Inflammatory macrophage (primary cell): ENCODE measurements at regions not wholly inside any gene's neighbourhood (a gene's known extent, or its start where the extent isn't known, plus 50 kb on each side); places are given as distances from the start of the nearest gene placed in this dataset.

Source experiments
- DNase-seq, 2 donors: peaks; one replicate each; pipeline ENCODE4 v3.0.0-alpha.2; 2020 to 2022

DNA sequence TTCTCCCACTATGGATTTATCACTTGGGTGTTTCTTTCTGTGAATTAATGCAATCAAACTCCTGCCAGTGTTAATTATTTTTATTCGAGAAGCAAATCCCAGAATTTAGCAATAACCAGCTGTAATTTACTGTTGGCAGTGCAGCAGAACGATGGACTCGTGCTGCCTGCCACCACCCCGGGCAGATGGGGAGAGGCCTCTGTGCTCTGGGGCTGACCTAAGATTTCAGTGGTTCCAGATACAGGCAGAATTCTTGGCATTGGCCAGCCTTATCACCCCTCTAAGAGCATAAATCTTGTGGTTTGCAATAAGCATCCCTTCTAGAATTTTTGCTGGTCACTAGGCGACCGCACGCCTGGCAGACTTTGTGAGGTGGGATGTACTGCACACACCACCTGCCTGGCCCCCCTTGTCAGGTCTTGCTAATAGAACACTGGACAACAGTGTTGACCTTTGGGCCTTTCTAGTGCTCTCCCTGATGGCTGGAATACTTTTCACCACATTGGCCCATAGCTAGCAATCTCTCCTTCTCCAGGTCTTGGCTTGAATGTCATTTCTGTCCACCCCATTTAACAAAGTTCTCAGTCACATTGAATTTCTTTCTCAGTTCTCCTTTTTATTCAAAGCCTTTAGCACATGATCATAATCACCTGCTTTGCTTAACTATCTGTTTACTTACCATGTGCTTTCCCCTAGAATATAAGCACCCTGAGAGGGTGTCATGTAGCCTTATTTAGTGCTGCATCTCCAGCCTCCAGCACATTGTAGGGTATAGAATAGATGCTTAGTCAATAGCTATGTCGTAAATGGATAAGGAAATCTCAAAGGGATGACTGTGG, 122.1 kb upstream of the DYNLRB2 start:
- DNase-seq, result no peak

DNA sequence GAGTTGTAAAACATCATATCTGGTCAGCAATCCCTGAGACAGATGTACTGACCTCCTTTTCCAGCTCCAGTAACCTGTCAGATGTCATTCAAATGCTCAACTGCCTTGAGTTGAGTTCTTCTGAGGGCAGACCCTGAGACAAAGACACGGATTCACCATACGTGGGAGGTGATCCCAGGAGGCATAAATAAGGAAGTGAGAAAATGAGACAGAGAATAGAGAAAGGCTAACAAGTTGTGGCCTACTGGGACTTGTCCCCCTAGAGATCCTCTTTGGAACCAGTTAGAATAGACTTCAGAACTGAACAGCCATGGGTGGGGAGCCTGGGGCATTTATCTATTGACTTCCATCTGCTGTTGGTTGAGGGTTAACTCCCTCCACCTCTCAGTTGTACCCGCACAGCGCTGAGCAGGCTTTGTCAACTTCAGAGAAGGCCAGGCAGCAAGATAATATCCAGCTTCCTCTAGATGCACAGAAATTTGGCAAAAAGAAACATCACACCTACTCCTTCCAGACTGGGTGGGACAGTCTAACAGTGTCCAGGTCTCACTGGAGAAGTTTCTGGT, 123.0 kb upstream of the DYNLRB2 start:
- no peak for DNase-seq

DNA sequence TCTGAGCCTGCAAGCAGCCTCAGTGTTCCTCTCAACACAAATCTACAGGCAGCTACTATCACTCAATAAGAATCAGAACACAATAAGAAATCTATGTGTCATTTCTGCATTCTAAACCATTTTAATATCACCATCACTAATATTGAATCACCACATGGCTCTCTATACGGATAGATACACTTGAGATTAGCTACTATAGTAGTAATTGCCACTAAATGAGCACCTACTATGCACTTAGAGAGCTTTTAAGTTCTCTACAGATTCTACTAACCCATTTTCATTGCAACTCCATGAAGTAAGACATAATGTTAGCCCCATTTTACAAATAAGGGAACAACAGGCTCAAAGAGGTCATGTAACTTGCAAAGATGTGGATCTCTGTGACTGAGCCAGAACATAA, 132.8 kb upstream of the DYNLRB2 start:
- no peak for DNase-seq

DNA sequence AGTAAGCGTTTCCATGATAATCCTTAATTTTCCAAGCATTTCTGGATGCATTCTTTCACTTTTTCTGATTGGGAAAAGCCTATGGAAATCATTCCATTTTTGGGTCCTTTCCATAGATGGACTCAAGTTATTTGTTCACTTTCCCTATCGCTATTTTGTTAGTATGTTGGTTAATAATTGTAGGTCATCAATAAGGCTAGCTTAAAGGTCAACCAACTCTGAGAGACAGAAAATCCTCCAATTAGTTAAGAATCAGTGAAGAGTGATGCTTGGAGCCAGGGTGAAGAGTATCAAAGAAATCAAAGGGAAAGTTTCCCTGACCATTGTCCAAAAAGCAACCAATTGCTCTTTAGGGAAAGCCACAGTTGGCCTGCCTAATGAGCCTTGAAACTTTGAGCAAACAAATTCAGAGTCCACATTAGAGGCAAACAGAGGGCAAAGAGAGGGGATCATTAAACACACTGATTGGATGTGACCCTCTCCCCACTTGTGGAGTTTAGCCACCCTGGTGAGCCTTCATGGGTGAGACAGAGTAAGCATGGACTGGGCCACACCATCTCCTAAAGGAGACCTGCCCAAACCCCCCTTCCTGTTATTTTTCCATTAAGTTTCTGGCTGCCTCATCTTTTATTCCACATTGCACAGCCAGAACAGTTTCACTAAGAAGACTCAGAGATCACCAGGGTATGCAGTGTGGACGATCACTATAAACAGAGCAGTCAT, 133.4 kb upstream of the DYNLRB2 start:
- DNase-seq, result no peak

DNA sequence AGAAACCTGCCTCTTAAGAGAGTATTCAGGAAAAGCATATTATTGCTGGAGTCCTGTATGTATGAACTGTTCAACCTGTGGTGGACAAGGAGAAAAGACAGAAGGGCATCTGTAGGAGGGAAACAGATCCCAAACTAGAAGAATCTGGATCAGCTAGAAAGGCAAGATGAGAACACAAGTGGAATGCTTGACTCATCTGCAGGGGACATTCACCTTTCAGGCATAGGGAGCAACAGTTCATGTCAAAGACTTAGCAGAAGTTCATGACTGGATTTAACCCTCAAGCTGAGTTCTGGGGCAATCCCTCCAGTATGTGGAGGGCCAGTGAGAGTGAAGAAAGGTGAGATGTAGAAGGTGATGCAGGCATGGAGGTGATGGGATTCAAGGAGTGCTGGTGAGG, 135.9 kb upstream of the DYNLRB2 start:
- DNase-seq, result no peak

DNA sequence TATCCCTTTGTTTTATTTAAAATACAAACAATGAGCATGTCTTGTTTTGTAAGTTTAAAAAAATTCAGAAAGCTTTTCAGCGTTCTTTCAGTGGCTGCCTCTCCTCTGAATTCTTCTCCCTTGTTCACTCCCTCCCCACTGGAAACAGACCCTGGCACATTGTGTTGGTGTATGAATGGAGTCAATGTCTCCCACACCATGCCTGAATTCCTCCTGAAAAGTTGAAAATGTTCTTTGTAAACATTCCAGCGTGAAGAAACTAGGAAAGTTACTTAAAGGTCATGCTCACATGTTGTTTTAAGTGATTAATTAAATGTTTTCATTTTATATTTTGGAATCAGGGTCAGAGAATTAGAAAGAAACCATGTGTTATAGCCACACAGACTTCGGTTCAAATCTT, 136.9 kb upstream of the DYNLRB2 start:
- no peak for DNase-seq

DNA sequence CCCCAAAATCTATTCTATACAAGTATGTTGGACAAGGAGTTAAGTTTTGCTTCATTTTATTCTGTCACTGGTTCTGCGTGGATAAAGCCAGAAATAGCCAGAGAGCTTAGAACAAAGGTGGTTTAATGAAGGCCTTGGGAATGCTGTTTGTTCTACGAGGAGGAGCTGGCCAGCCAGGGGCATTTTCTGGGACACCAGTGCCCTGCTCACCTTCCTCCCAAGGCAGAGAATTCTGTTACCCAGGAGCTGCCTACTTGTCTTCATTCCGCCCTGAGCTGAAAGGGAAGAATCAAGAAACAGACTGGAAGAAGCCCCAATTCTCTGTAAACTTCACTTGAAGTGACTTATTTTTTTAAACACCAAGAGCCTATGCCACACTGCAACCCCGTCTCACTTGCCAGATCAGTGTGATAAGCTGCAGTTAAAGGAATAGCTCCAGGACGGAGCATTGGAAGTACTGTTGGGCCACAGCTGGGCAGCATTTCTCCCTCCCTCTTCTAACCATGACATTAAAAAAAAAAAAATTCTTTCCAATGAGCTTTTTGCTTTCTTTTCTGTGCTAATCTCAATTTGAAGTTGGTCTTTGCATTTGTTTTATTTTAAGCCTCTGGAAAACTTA, 149.8 kb upstream of the DYNLRB2 start:
- DNase-seq, result no peak

DNA sequence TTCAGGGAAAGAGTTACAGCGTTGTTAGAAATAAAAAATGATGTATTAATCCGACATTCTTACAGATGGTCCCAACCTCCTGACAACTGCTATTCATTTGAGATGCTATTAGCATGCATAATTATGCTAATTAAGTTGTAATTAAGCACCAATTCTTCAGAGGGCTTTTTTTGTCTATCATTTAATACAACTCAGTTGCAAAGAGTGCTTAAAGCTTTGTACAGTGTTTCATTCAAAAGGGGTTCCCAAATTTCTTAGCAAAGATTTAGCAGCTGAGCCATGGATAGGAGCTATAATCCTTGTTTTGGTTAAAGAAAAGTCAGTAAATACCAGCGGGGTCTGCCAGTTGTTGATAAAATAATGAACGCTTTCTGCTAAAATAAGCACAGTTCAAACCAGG, 150.7 kb upstream of the DYNLRB2 start:
- no peak for DNase-seq

DNA sequence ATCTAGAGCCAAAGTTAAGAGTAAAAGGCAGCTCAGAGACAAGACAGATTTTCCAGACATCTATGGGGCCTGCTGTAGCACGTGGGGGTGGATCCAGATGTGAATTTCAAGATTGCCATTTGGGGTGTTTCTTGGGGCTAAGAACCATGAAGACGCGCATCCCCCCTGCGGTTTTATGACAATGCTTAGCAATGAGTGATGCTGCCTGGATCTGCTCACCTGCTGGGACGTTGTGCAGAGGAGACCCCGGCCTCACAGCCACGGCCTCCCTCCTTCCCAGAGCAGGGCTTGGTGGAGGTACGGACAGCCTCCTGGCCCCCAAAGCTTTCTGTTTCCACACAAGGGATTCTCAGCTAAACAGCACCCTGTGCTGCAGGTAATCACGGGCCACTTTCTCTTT, 151.5 kb upstream of the DYNLRB2 start:
- DNase-seq, result no peak

DNA sequence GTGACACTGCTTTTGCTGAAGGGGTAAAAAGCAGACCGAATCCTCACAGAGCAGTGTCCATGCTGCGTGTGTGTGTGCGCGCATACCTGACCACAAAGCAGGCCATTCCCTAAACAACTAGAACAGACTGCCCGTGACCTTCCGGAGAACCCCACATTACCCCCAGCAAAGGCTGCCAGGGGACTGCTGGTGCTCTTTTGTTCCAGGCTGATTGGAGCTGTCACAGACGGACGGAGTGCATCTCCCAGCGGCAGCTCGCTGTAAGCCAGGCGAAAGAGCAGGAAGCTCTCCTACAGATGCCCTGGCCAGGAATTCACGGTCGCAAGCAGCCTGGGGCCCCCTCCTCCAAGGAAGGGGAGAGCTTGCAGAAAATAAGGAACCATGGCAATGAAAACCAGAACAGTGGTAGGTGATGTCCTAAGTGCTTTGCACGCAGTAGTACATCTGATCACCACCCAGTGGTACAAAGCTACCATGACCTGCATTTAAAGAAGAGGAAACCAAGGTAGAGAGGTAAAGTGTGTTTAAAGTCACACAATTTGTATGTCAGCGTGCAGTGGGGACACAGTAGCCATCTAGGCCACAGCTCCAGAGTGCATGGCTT, 153.4 kb upstream of the DYNLRB2 start:
- DNase-seq, result no peak

DNA sequence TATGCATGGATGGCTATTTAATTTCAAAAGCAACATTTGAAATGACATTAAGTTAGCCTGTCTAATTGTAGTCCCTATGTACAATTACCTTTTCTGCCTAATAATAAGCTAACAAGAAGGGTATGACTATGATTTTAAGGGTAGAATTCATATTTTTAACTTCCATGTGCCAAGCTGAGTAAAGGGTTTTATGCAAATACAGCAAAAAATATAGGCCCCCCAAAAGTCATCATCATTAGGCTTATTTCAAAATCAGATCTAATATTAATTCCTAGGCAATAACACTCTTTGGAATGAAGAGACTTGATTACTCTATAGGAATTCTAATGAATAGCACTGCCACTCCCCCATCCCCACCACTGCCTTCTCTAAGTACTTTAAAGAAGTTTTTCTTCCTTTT, 155.9 kb upstream of the DYNLRB2 start:
- no peak for DNase-seq

DNA sequence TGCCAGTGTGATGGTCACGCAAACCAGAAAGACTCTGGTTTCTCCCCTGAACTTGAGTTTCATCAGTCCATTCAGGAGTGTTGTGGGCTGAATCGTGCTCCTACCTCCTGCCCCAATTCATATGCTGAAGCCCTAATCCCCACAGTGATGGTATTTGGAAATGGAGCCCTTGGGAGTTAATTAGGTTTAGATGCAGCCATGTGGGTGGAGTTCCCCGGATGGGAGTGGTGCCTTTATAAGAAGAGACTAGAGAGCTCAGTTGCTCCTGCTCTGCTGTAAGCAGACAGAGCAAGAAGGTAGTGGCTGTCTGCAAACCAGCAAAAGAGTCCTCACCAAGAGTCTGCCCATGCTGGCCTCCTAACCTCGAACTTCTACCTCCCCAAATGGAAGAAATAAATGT, 160.3 kb upstream of the DYNLRB2 start:
- no peak for DNase-seq

DNA sequence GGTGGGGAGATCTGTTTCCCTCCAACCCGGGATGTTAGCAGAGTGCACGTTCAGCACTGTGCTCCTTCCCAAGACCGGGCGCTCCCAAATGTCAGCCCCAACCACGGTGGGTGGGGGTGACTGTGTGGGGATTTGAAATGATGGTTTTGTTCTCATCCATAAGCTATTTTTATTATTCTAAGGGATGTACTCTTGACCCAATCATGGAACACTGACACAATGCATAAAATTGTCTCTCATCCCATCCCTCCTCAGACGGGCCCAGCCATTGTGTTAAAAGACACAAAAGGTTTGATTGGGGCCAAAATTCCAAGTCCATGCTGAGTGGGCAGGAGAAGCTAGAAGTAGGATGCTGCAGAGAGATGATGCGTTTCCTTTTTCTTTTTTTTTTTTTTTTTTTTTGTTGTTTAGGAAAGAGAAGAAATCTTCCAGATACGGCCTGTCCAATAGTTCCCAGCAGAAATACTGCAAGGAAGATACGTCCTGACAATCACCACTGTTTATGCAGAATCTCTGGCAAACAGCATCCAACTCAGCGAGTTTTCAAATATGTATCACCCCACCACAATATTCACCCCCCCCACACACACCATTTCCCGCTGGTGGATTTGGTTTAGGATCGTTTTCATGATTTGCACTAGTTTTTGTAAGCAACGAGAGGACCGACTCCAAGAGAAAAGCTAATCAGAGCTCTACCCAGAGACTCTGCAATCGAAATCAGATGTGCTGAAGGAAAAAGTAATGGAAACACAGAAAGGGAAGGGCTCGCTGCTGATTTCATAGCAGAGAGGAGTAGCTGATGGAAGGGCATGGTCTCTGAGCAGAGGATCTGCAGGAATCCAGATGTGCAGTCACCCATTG, 163.5 kb upstream of the DYNLRB2 start:
- no peak for DNase-seq

DNA sequence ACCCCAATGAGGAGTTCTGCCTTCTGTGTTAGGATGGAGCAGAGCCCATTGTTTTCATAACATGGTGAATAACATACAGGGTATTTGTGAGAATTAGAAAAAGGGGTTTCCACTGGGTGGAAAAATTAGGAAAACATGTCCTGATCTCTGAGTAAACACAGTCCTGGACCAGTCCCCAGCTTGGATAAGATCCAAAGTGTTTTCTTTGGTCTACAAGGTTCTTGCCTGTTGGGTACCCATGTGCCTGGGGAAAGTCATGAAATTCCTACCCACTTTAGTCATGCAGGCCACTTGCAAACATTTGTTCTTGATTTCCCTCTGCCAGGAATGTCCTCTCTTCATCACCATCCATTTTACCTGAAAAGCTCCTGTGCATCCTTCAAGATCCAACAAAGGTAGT, 164.8 kb upstream of the DYNLRB2 start:
- DNase-seq, result no peak

DNA sequence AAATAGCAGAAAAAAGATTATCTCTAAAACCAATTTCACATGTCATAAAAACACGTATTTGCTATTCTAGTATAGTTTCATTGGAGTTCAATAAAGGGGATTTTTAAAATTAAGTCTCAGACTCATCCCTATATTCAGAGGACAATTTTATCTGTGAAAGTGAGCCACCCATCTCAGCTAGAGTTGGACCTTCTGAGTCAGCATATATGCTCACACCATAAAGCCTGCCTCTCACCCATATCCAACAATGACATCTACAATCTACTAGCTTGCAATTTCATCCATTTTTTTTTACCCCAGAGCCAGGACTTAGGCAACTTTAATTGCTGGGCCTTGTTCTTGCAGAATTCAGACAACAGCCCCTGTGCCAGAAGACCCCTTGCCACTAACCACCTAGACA, 165.3 kb upstream of the DYNLRB2 start:
- no peak for DNase-seq

DNA sequence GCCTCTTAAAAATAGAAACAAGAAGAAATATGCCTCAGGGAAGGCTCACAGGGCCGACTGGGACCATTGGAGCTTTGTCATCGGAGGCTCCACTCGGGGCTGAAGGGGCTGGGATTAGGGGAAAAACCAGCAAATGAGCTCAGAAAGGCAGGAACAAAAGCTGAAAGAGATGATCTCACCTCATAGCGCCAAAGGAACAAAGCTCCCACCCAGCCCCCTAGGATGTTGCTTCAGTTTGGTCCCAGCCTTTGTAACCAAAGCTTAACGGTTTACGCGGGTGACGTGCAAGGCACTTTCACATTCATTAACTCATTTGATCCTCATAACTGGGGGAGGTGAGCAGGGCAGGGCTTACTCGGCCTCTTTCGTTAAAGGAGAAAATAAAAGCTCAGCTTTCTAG, 168.5 kb upstream of the DYNLRB2 start:
- DNase-seq, result no peak

DNA sequence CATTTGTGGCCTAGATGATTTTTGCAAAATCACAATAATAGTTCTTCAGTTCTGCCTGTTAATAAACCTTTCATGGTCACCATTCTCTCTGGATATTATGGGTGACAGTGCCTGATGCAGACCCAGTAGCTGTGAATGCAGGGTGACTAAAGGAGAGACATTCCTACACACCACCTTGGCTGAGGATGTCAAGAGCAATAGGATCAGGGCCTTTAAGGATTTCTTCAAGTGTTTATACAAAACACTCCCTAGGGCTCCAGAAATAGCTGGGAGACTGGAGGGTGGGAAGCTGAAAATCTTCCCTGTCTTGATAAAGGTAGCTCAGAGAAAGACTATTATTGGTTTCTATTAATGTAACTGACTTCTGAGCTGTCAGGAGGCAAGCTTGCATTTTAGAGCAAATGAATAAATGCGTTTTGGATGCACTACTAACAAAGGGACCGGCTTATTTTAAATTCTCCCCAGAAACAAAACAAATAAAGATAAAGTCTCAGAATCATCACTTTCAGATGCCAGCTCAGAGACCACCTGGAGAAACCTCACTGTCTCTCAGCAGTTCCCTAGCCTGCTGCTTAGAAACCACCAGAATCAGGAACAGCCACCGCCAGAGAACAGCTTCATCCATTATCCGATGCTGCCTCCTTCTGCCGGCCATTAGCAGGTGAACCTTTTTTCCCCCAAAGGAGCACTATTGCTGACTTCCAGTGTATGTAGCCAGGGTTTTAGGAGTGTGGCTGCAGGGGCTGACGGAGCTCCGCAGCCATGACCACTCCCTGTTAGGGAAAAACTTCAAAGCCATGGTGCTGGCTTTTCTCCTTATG, 171.4 kb upstream of the DYNLRB2 start:
- DNase-seq, result no peak

DNA sequence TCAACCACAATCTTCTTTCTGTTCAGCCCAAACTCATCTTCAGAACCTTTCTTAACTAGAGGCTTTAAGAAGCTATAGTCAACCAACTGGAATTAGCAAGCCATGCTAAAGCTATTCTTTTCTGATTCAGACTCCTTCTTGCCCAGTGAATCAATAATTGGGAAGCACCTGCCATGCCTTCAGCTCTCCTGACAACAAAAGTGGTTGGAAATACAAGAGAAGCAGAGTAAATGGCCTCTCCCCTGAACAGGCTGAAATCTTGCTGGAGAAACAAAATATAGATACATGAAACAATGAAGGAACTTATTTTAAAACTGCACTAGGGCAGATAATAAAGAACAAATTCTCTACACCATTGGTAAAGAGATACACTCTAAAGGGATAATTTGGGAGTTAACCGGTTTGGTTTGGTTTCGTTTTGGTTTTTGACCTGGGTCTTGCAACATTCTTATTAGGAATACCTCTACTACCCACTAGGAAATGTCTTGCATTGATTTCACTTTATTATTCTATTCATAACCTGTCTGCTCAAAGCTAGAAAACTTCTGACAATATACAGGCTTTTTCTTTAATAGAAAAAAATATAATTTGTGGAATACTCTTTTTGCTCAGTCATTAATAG, 173.6 kb upstream of the DYNLRB2 start:
- DNase-seq, result no peak

DNA sequence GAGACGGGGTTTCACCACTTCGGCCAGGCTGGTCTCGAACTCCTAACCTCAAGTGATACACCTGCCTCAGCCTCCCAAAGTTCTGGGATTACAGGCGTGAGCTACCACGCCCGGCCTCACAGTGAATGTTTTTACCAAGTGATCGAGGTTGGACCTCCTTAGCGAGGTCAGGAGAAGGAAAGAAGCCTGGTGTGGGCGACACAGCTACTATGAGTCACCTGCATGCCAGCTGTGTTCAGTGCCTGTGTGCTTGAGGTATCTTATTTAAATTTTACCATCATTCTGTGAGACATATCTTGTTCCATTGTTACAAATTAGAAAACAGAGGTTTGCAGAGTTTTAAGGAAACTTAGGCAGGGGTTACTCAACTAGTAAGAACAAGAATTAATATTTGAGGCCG, 174.8 kb upstream of the DYNLRB2 start:
- no peak for DNase-seq

DNA sequence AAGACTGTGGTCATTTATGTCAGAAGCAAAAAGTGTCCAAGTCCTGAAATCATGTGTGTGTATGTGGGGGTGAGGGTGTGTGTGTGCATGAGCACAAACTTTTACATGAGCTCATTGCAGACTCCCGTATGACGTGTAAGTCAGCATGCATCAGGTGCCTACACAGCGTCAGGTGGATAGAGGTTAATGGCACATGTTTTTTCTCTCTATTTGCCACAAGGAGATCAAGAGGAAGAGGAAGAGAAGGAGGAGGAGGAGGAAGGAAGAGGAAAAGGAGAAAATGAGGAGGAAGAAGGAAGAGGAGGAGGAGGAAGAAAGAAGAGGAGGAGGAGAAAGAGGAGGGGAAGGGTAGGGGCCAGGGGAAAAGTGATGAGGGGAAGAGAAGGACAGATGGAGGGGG, 178.0 kb upstream of the DYNLRB2 start:
- no peak for DNase-seq

DNA sequence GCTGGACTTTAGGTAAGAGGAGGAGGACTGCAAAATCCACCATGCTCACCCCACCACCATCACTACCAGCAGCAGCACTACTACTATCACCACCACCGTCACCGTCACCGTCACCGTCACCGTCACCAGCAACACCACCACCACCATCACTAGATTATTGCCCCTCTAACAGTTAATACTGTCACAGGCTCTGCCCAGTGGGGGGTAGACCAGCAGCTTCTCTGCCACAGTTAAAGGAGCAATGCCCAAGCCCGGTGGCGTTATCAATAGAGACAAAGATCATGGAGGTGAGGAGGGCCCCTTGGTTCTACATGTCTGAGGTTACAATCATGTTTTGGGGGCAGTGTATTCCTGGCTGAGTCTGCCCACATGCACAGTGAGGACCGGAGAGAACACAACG, 184.4 kb upstream of the DYNLRB2 start:
- no peak for DNase-seq
